Hypothalamus (tissue), 51 donors: ENCODE measurements at regions not wholly inside any gene's neighbourhood (a gene's known extent, or its start where the extent isn't known, plus 50 kb on each side); places are given as distances from the start of the nearest gene placed in this dataset.
"Not testable (repeated sequence)": the region's sequence is repeated elsewhere in the genome, so short reads cannot be mapped to it uniquely, and the experiment has no call there.

Experiments used
- DNase-seq, 51 donors: peaks; one replicate each; lab custom pipeline; 2025; lab: John Stamatoyannopoulos, UW

- peak in 9 of 51 donors; percentile 3 to 34 (median 5) for DNase-seq
These were observed 115.9 kb upstream of the GRK3 start for GRCh38 chr22:25448435-25449051.

- DNase-seq = no peak
These were observed 114.6 kb upstream of the GRK3 start for GRCh38 chr22:25449781-25450317.

GRCh38 chr22:25451480-25452114 is 112.9 kb upstream of the GRK3 start:
- DNase-seq = no peak

- DNase-seq = no peak
These were observed 112.3 kb upstream of the GRK3 start for GRCh38 chr22:25452116-25452700.

GRCh38 chr22:25453058-25453457 is 111.4 kb upstream of the GRK3 start:
- DNase-seq = no peak

GRCh38 chr22:25453557-25453956 is 110.9 kb upstream of the GRK3 start:
- DNase-seq = no peak

- not testable (repeated sequence) for DNase-seq
These were observed 108.0 kb upstream of the GRK3 start for GRCh38 chr22:25456300-25457043.

- not testable (repeated sequence) for DNase-seq
These were observed 105.8 kb upstream of the GRK3 start for GRCh38 chr22:25458631-25459030.

- DNase-seq = not testable (repeated sequence)
These were observed 103.8 kb upstream of the GRK3 start for GRCh38 chr22:25460682-25461081.

GRCh38 chr22:25461301-25461700 is 103.2 kb upstream of the GRK3 start:
- no peak for DNase-seq

GRCh38 chr22:25462474-25463346 is 101.8 kb upstream of the GRK3 start:
- peak in 49 of 51 donors; percentile 15 to 83 (median 57) for DNase-seq

GRCh38 chr22:25463347-25463628 is 101.2 kb upstream of the GRK3 start:
- not testable (repeated sequence) for DNase-seq

- not testable (repeated sequence) for DNase-seq
These were observed 100.1 kb upstream of the GRK3 start for GRCh38 chr22:25464326-25464725.

GRCh38 chr22:25465949-25466348 is 98.5 kb upstream of the GRK3 start:
- no peak for DNase-seq

GRCh38 chr22:25472382-25472781 is 92.1 kb upstream of the GRK3 start:
- no peak for DNase-seq

GRCh38 chr22:25475257-25476022 is 89.0 kb upstream of the GRK3 start:
- peak in 26 of 51 donors; percentile 7 to 87 (median 52) for DNase-seq

- DNase-seq = no peak
These were observed 87.1 kb upstream of the GRK3 start for GRCh38 chr22:25477358-25477757.

GRCh38 chr22:25478111-25478510 is 86.4 kb upstream of the GRK3 start:
- DNase-seq = no peak

- peak in 7 of 51 donors; percentile 2 to 27 (median 4) for DNase-seq
These were observed 85.9 kb upstream of the GRK3 start for GRCh38 chr22:25478528-25478927.

GRCh38 chr22:25480868-25481267 is 83.6 kb upstream of the GRK3 start:
- not testable (repeated sequence) for DNase-seq
